ENCODE measurements at regions not wholly inside any gene's neighbourhood (a gene's known extent, or its start where the extent isn't known, plus 50 kb on each side); places are given as distances from the start of the nearest gene placed in this dataset.

DNA sequence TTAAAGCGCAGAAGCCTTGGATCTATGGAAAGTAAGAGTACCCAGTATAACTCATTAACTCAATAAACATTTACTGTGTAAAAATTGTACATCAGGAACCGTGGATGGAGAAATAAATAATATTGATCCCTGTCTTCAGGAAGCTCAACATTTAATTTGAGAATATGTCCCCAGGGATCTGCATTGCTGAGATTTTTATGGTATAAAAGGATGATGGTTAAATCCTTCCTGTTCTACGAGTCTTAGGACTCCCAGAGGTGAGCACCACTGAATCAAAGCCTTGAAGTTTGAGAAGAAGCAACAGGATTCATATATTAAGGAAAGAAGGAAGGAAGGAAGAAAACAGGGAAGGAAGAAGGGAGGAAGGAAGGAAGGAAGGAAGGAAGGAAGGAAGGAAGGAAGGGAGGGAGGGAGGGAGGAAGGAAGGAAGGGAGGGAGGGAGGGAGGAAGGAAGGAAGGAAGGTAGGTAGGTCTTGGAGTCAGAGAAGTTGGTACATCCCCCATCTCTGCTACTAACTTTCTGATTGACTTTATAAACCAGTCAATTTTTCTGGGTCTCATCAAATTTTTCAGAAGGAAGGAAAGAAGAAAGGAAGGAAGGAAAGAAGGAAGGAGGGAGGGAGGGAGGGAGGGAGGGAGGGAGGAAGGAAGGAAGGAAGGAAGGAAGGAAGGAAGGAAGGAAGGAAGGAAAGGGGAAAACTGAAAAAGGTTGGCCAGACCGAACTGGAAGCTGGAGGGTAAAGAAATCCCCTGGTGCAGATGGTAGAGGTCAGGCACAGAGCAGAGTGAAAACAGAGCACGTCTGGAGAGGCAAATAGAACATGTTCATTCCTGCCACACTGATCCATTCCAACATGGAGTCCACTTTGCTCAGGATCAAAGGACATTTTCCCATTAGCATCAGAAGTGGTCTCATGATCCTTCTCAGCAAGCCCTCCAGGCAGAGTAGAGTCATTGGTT lies 422.2 kb upstream of the CDH11 start:
- H3K27ac ChIP-seq (ENCODE audit: low read length in 2 of 2), result no peak overlapping the region
- ChIA-PET POLR2A (no interaction called here), CTCF (no interaction called here)
- no peaks in the 10 kb centered on the region for H3K4me1 Mint-ChIP-seq
- no peak overlapping the region for H3K9ac ChIP-seq (ENCODE audit: low read length)
- peaks cover 0 to 3% (median 3%) of the 10 kb centered on the region in 3 donors for H3K9me3 ChIP-seq (ENCODE audit: control extremely low read depth in 1 of 3, control insufficient read depth in 2 of 3, insufficient read depth in 1 of 3, low read length in 2 of 3)
- no peaks in the 10 kb centered on the region for H3K27me3 ChIP-seq (replicated peaks in 1 of 4; ENCODE audit: control extremely low read depth in 1 of 4, control insufficient read depth in 3 of 4, insufficient read depth in 4 of 4, low read length in 3 of 4)
- no peak overlapping the region for H3K27ac Mint-ChIP-seq
- H3K27me3 Mint-ChIP-seq, result no peaks in the 10 kb centered on the region
- WGBS (ENCODE audit: insufficient coverage), result 62% methylated on average over 2 of the region's 5 CpGs
- DNase-seq (no peak), ATAC-seq (ENCODE audit: low read depth) (no peak)
- intact Hi-C loops (cut with micrococcal nuclease), result no loop called here
- no peaks in the 10 kb centered on the region for H3K9me3 Mint-ChIP-seq (ENCODE audit: insufficient read depth)
- H3K4me1 ChIP-seq (ENCODE audit: control insufficient read depth in 2 of 2, insufficient read depth in 2 of 2, low read length in 2 of 2), result no peaks in the 10 kb centered on the region
- no peak overlapping the region for H3K4me2 ChIP-seq (replicated peaks; ENCODE audit: low read depth, low read length, poor library complexity, severe bottlenecking)
- H3K4me3 Mint-ChIP-seq, result no peak overlapping the region
- H3K36me3 ChIP-seq (replicated peaks in 1 of 2; ENCODE audit: control extremely low read depth in 1 of 2, control insufficient read depth in 1 of 2, extremely low read depth in 1 of 2, insufficient read depth in 2 of 2, low read length in 1 of 2), result no peaks in the 10 kb centered on the region
- no peaks in the 10 kb centered on the region for H4K20me1 ChIP-seq (ENCODE audit: control insufficient read depth, insufficient read depth, low read length, poor library complexity, severe bottlenecking)
- no peak overlapping the region for H3K4me3 ChIP-seq (ENCODE audit: control extremely low read depth in 1 of 5, extremely low read depth in 1 of 5, insufficient read depth in 1 of 5, low read depth in 2 of 5, low read length in 4 of 5)
- H3K79me2 ChIP-seq (ENCODE audit: control insufficient read depth, insufficient read depth, low read length), result no peaks in the 10 kb centered on the region
- no peak overlapping the region for H2AFZ ChIP-seq (ENCODE audit: insufficient read depth, low read depth, low read length, poor library complexity, severe bottlenecking)
- no peak for TF ChIP-seq EZH2 (IDR thresholded peaks at IDR 0.05; ENCODE audit: borderline replicate concordance, insufficient read depth, low read depth, low read length, poor library complexity, severe bottlenecking)
- TF ChIP-seq, protein P1, sequence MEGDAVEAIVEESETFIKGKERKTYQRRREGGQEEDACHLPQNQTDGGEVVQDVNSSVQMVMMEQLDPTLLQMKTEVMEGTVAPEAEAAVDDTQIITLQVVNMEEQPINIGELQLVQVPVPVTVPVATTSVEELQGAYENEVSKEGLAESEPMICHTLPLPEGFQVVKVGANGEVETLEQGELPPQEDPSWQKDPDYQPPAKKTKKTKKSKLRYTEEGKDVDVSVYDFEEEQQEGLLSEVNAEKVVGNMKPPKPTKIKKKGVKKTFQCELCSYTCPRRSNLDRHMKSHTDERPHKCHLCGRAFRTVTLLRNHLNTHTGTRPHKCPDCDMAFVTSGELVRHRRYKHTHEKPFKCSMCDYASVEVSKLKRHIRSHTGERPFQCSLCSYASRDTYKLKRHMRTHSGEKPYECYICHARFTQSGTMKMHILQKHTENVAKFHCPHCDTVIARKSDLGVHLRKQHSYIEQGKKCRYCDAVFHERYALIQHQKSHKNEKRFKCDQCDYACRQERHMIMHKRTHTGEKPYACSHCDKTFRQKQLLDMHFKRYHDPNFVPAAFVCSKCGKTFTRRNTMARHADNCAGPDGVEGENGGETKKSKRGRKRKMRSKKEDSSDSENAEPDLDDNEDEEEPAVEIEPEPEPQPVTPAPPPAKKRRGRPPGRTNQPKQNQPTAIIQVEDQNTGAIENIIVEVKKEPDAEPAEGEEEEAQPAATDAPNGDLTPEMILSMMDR (IDR thresholded peaks at IDR 0.05), result no peak

DNA sequence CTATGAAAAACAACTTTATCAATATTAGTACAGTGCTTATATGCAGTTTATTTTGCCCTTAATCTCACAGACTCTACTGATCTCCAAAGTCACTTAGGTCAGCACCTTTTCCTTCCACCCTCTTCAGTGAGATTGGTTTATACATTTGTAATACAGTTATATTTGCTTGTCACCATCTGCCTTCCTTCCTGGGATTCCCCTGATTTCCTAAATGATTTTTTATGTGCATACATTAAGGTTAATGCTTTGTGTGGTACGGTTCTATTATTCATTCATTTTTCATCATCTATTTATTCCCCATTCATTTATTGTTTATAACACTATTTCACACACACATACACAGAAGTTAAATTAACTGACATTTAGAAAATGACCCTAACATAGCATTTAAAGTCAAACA lies 419.8 kb upstream of the CDH11 start:
- Mint-ChIP-seq H3K9me3 (ENCODE audit: insufficient read depth) (peaks cover 3% of the 10 kb centered on the region), H3K27me3 (no peaks in the 10 kb centered on the region), H3K4me1 (no peaks in the 10 kb centered on the region), H3K4me3 (no peak overlapping the region), H3K27ac (no peak overlapping the region)
- Histone ChIP-seq H3K4me3 (ENCODE audit: control extremely low read depth in 1 of 5, extremely low read depth in 1 of 5, insufficient read depth in 1 of 5, low read depth in 2 of 5, low read length in 4 of 5) (no peak overlapping the region), H3K9ac (ENCODE audit: low read length) (no peak overlapping the region), H3K4me1 (ENCODE audit: control insufficient read depth in 2 of 2, insufficient read depth in 2 of 2, low read length in 2 of 2) (no peaks in the 10 kb centered on the region), H3K36me3 (replicated peaks in 1 of 2; ENCODE audit: control extremely low read depth in 1 of 2, control insufficient read depth in 1 of 2, extremely low read depth in 1 of 2, insufficient read depth in 2 of 2, low read length in 1 of 2) (no peaks in the 10 kb centered on the region), H3K9me3 (ENCODE audit: control extremely low read depth in 1 of 3, control insufficient read depth in 2 of 3, insufficient read depth in 1 of 3, low read length in 2 of 3) (peaks cover 0 to 3% (median 0%) of the 10 kb centered on the region in 3 donors), H3K27me3 (replicated peaks in 1 of 4; ENCODE audit: control extremely low read depth in 1 of 4, control insufficient read depth in 3 of 4, insufficient read depth in 4 of 4, low read length in 3 of 4) (no peaks in the 10 kb centered on the region), H3K79me2 (ENCODE audit: control insufficient read depth, insufficient read depth, low read length) (no peaks in the 10 kb centered on the region), H3K4me2 (replicated peaks; ENCODE audit: low read depth, low read length, poor library complexity, severe bottlenecking) (no peak overlapping the region), H3K27ac (ENCODE audit: low read length in 2 of 2) (no peak overlapping the region), H2AFZ (ENCODE audit: insufficient read depth, low read depth, low read length, poor library complexity, severe bottlenecking) (no peak overlapping the region), H4K20me1 (ENCODE audit: control insufficient read depth, insufficient read depth, low read length, poor library complexity, severe bottlenecking) (no peaks in the 10 kb centered on the region)
- whole genome bisulfite sequencing (ENCODE audit: insufficient coverage), result no CpG with 5 or more reads among the region's 1 CpG
- ChIA-PET POLR2A (no interaction called here), CTCF (no interaction called here)
- TF ChIP-seq, protein P1 (IDR thresholded peaks at IDR 0.05), result no peak
- no peak for TF ChIP-seq EZH2 (IDR thresholded peaks at IDR 0.05; ENCODE audit: borderline replicate concordance, insufficient read depth, low read depth, low read length, poor library complexity, severe bottlenecking)
- ATAC-seq (ENCODE audit: low read depth) (no peak), DNase-seq (no peak)
- intact Hi-C loops (cut with micrococcal nuclease), result no loop called here
